ENCODE measurements at regions not wholly inside any gene's neighbourhood (a gene's known extent, or its start where the extent isn't known, plus 50 kb on each side); places are given as distances from the start of the nearest gene placed in this dataset.
"Not testable (repeated sequence)": the region's sequence is repeated elsewhere in the genome, so short reads cannot be mapped to it uniquely, and the experiment has no call there.

GRCh38 chr12:74174961-74175360 is 362.7 kb upstream of the ATXN7L3B start:
- DNase-seq (ENCODE audit: low read depth, low spot score); H3K4me1 ChIP-seq (ENCODE audit: control insufficient read depth, insufficient read depth, low read length); H3K4me3 ChIP-seq (ENCODE audit: low read depth in 2 of 2, low read length in 2 of 2); ATAC-seq; intact Hi-C loops (cut with micrococcal nuclease; ENCODE audit: unreplicated experiment); H3K27me3 ChIP-seq (ENCODE audit: control insufficient read depth, insufficient read depth, low read length); POLR2A ChIA-PET; CTCF ChIA-PET; BruUV-seq (replicated peaks); in situ Hi-C loops (cut with HindIII; ENCODE audit: low pct_unique_long_range_greater_than_20kb, low sequenced_read_pairs); H3K9me3 ChIP-seq (ENCODE audit: control insufficient read depth, insufficient read depth, low read depth, low read length); H3K36me3 ChIP-seq (ENCODE audit: control insufficient read depth, insufficient read depth, low read length); H3K27ac ChIP-seq (ENCODE audit: low read length): not testable (repeated sequence)

- Histone ChIP-seq H3K27me3 (ENCODE audit: control insufficient read depth, insufficient read depth, low read length) (no peaks in the 10 kb centered on the region), H3K36me3 (ENCODE audit: control insufficient read depth, insufficient read depth, low read length) (no peaks in the 10 kb centered on the region), H3K9me3 (ENCODE audit: control insufficient read depth, insufficient read depth, low read depth, low read length) (no peaks in the 10 kb centered on the region; the same call in 1 of the 2 replicates), H3K4me3 (ENCODE audit: low read depth in 2 of 2, low read length in 2 of 2) (no peak overlapping the region), H3K27ac (ENCODE audit: low read length) (no peak overlapping the region), H3K4me1 (ENCODE audit: control insufficient read depth, insufficient read depth, low read length) (no peaks in the 10 kb centered on the region)
- in situ Hi-C loops (cut with HindIII; ENCODE audit: low pct_unique_long_range_greater_than_20kb, low sequenced_read_pairs), result no loop called here
- BruUV-seq (replicated peaks), result no TSS peak
- no peak for ATAC-seq
- ChIA-PET POLR2A (no interaction called here), CTCF (no interaction called here)
- no peak for DNase-seq (ENCODE audit: low read depth, low spot score)
- intact Hi-C loops (cut with micrococcal nuclease; ENCODE audit: unreplicated experiment), result no loop called here
- TF ChIP-seq POLR2AphosphoS5 (IDR thresholded peaks at IDR 0.05; ENCODE audit: low read depth, low read length) (no peak), SIN3A (IDR thresholded peaks at IDR 0.05; ENCODE audit: borderline replicate concordance, insufficient read depth, low read depth, low read length) (no peak), TCF7L2 (IDR thresholded peaks at IDR 0.05; ENCODE audit: low read depth, low read length) (no peak)
- TF ChIP-seq, protein P1, sequence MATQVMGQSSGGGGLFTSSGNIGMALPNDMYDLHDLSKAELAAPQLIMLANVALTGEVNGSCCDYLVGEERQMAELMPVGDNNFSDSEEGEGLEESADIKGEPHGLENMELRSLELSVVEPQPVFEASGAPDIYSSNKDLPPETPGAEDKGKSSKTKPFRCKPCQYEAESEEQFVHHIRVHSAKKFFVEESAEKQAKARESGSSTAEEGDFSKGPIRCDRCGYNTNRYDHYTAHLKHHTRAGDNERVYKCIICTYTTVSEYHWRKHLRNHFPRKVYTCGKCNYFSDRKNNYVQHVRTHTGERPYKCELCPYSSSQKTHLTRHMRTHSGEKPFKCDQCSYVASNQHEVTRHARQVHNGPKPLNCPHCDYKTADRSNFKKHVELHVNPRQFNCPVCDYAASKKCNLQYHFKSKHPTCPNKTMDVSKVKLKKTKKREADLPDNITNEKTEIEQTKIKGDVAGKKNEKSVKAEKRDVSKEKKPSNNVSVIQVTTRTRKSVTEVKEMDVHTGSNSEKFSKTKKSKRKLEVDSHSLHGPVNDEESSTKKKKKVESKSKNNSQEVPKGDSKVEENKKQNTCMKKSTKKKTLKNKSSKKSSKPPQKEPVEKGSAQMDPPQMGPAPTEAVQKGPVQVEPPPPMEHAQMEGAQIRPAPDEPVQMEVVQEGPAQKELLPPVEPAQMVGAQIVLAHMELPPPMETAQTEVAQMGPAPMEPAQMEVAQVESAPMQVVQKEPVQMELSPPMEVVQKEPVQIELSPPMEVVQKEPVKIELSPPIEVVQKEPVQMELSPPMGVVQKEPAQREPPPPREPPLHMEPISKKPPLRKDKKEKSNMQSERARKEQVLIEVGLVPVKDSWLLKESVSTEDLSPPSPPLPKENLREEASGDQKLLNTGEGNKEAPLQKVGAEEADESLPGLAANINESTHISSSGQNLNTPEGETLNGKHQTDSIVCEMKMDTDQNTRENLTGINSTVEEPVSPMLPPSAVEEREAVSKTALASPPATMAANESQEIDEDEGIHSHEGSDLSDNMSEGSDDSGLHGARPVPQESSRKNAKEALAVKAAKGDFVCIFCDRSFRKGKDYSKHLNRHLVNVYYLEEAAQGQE (IDR thresholded peaks at IDR 0.05; ENCODE audit: insufficient read depth in 1 of 2, low read depth in 2 of 2, low read length in 1 of 2), result no peak
- TF ChIP-seq, protein P2, sequence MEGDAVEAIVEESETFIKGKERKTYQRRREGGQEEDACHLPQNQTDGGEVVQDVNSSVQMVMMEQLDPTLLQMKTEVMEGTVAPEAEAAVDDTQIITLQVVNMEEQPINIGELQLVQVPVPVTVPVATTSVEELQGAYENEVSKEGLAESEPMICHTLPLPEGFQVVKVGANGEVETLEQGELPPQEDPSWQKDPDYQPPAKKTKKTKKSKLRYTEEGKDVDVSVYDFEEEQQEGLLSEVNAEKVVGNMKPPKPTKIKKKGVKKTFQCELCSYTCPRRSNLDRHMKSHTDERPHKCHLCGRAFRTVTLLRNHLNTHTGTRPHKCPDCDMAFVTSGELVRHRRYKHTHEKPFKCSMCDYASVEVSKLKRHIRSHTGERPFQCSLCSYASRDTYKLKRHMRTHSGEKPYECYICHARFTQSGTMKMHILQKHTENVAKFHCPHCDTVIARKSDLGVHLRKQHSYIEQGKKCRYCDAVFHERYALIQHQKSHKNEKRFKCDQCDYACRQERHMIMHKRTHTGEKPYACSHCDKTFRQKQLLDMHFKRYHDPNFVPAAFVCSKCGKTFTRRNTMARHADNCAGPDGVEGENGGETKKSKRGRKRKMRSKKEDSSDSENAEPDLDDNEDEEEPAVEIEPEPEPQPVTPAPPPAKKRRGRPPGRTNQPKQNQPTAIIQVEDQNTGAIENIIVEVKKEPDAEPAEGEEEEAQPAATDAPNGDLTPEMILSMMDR (IDR thresholded peaks at IDR 0.05), result no peak
These were observed 352.3 kb upstream of the ATXN7L3B start for GRCh38 chr12:74185360-74185759.

GRCh38 chr12:74193191-74193590 is 344.4 kb upstream of the ATXN7L3B start:
- H3K4me3 ChIP-seq (ENCODE audit: low read depth in 2 of 2, low read length in 2 of 2), result no peak overlapping the region
- H3K4me1 ChIP-seq (ENCODE audit: control insufficient read depth, insufficient read depth, low read length), result no peaks in the 10 kb centered on the region
- ATAC-seq, result no peak
- CTCF ChIA-PET, result no interaction called here
- TF ChIP-seq POLR2AphosphoS5 (IDR thresholded peaks at IDR 0.05; ENCODE audit: low read depth, low read length) (no peak), SIN3A (IDR thresholded peaks at IDR 0.05; ENCODE audit: borderline replicate concordance, insufficient read depth, low read depth, low read length) (no peak), TCF7L2 (IDR thresholded peaks at IDR 0.05; ENCODE audit: low read depth, low read length) (no peak)
- TF ChIP-seq, protein P2 (IDR thresholded peaks at IDR 0.05), result no peak
- TF ChIP-seq, protein P1 (IDR thresholded peaks at IDR 0.05; ENCODE audit: insufficient read depth in 1 of 2, low read depth in 2 of 2, low read length in 1 of 2), result no peak
- no peaks in the 10 kb centered on the region for H3K9me3 ChIP-seq (ENCODE audit: control insufficient read depth, insufficient read depth, low read depth, low read length)
- H3K27ac ChIP-seq (ENCODE audit: low read length), result no peak overlapping the region
- H3K36me3 ChIP-seq (ENCODE audit: control insufficient read depth, insufficient read depth, low read length), result no peaks in the 10 kb centered on the region
- in situ Hi-C loops (cut with HindIII; ENCODE audit: low pct_unique_long_range_greater_than_20kb, low sequenced_read_pairs), result no loop called here
- intact Hi-C loops (cut with micrococcal nuclease; ENCODE audit: unreplicated experiment), result no loop called here
- BruUV-seq (replicated peaks), result no TSS peak
- H3K27me3 ChIP-seq (ENCODE audit: control insufficient read depth, insufficient read depth, low read length), result no peaks in the 10 kb centered on the region
- POLR2A ChIA-PET, result no interaction called here
- DNase-seq (ENCODE audit: low read depth, low spot score), result no peak

All from Panc1 (cell line).